ENCODE measurements at regions not wholly inside any gene's neighbourhood (a gene's known extent, or its start where the extent isn't known, plus 50 kb on each side); places are given as distances from the start of the nearest gene placed in this dataset.

DNA sequence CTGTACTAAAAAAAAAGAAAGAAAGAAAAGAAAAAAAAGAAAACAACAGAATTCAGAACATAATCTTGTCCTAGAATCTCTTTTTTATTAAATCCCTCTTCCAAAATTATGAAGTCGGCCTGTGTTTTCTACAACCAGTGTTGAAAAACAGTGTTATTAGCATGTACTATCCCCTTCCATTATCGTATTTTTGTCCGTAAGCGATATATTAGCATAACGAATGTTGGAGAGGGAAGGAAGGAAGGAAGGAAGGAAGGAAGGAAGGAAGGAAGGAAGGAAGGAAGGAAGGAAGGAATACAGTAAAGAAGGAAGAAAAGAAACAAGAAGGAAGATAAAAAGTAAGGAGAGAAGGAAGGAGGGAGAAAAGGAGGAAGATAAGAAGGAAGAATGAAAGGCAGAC lies 393.0 kb upstream of the TSHZ3 start:
- WGBS: 91% methylated on average over 5 of the region's 5 CpGs

DNA sequence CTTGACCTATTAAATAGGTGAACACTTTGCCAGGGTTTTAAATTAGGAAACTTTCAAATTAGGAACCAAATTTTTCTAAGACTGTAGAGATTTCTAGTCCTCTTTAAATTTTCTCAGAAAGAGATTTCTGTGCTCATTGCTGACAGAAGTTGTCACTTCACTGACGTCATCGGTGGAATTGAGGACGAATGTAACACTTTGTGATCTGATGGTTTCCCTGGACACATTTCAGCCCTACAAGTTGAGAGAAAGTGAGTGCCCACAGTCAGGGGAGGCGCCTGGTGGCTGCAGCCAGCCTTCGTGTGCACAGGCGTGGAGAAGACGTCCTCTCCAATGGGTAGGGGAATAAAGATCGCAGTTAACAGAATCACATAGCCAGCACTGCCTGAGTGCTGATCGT lies 396.5 kb upstream of the TSHZ3 start:
- Histone ChIP-seq H3K4me1 (replicated peaks) (no peaks in the 10 kb centered on the region), H3K36me3 (no peaks in the 10 kb centered on the region), H3K4me3 (no peak overlapping the region), H3K27ac (no peak overlapping the region), H3K27me3 (replicated peaks; ENCODE audit: insufficient read depth) (no peaks in the 10 kb centered on the region), H3K9me3 (no peaks in the 10 kb centered on the region)
- 81% methylated on average over 9 of the region's 9 CpGs for WGBS
- no peak for TF ChIP-seq POLR2AphosphoS5 (IDR thresholded peaks at IDR 0.05)
- TF ChIP-seq POLR2A (IDR thresholded peaks at IDR 0.05): no peak
- TF ChIP-seq, protein P1, sequence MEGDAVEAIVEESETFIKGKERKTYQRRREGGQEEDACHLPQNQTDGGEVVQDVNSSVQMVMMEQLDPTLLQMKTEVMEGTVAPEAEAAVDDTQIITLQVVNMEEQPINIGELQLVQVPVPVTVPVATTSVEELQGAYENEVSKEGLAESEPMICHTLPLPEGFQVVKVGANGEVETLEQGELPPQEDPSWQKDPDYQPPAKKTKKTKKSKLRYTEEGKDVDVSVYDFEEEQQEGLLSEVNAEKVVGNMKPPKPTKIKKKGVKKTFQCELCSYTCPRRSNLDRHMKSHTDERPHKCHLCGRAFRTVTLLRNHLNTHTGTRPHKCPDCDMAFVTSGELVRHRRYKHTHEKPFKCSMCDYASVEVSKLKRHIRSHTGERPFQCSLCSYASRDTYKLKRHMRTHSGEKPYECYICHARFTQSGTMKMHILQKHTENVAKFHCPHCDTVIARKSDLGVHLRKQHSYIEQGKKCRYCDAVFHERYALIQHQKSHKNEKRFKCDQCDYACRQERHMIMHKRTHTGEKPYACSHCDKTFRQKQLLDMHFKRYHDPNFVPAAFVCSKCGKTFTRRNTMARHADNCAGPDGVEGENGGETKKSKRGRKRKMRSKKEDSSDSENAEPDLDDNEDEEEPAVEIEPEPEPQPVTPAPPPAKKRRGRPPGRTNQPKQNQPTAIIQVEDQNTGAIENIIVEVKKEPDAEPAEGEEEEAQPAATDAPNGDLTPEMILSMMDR (IDR thresholded peaks at IDR 0.05): no peak
- intact Hi-C loops (cut with DNase I): no loop called here
- DNase-seq (ENCODE audit: low spot score): no peak

More for the DNA sequence above, 393.0 kb upstream of the TSHZ3 start:
- no peaks in the 10 kb centered on the region for H3K4me1 ChIP-seq (replicated peaks)
- DNase-seq (ENCODE audit: low spot score): no peak
- TF ChIP-seq, protein P1 (IDR thresholded peaks at IDR 0.05): no peak
- TF ChIP-seq POLR2A (IDR thresholded peaks at IDR 0.05) (no peak), POLR2AphosphoS5 (IDR thresholded peaks at IDR 0.05) (no peak)
- intact Hi-C loops (cut with DNase I): no loop called here
- H3K36me3 ChIP-seq: no peaks in the 10 kb centered on the region
- H3K27me3 ChIP-seq (replicated peaks; ENCODE audit: insufficient read depth): no peaks in the 10 kb centered on the region
- H3K27ac ChIP-seq: no peak overlapping the region
- no peak overlapping the region for H3K4me3 ChIP-seq
- H3K9me3 ChIP-seq: no peaks in the 10 kb centered on the region

DNA sequence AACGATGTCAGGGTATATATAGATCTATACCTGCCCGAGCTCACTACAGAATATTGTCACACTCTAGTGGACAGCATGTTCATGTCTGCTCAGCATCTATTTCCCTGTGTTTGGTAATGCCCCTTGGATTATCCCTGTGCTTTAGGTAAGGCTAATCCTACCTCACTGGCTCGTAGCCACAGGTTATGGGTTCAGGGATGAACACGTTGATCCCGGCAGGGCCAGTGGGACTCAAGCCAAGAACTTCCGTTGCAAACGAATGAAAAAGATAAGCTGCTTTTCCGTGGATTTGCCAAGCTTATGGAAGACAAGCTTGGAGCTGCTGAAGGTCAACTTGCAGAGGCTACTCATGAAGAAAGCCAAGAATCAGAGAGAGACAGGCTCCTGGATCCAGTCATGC lies 400.0 kb upstream of the TSHZ3 start:
- Histone ChIP-seq H3K27ac (no peak overlapping the region), H3K4me3 (no peak overlapping the region), H3K36me3 (no peaks in the 10 kb centered on the region), H3K4me1 (replicated peaks) (no peaks in the 10 kb centered on the region), H3K9me3 (no peaks in the 10 kb centered on the region), H3K27me3 (replicated peaks; ENCODE audit: insufficient read depth) (no peaks in the 10 kb centered on the region)
- no peak for DNase-seq (ENCODE audit: low spot score)
- TF ChIP-seq POLR2A (IDR thresholded peaks at IDR 0.05) (no peak), POLR2AphosphoS5 (IDR thresholded peaks at IDR 0.05) (no peak)
- TF ChIP-seq, protein P1 (IDR thresholded peaks at IDR 0.05): no peak
- intact Hi-C loops (cut with DNase I): no loop called here
- 58% methylated on average over 8 of the region's 8 CpGs for WGBS

DNA sequence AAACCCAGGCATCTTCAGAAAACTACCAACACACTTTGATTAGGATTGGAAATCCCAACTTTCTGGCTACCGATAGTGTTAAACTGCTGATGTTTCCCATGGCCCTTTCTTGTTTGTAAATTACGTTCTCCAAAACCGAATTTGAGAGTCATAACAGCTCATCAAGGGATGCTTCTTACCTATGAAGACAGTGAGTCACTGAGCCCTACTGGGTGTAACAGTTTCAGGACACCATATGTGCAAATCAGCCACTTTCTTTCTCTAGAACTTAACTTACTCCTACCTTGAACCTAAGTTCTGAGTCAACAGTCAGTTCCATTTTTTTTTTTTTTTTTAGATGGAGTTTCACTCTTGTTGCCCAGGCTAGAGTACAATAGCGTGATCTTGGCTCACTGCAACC lies 410.1 kb upstream of the TSHZ3 start:
- intact Hi-C loops (cut with DNase I): no loop called here
- H3K27ac ChIP-seq: no peak overlapping the region
- H3K4me3 ChIP-seq: no peak overlapping the region
- WGBS: 95% methylated on average over 4 of the region's 4 CpGs
- no peak for TF ChIP-seq POLR2AphosphoS5 (IDR thresholded peaks at IDR 0.05)
- no peak for TF ChIP-seq POLR2A (IDR thresholded peaks at IDR 0.05)
- TF ChIP-seq, protein P1 (IDR thresholded peaks at IDR 0.05): no peak
- DNase-seq (ENCODE audit: low spot score): no peak
- no peaks in the 10 kb centered on the region for H3K4me1 ChIP-seq (replicated peaks)
- no peaks in the 10 kb centered on the region for H3K9me3 ChIP-seq
- H3K36me3 ChIP-seq: no peaks in the 10 kb centered on the region
- no peaks in the 10 kb centered on the region for H3K27me3 ChIP-seq (replicated peaks; ENCODE audit: insufficient read depth)

DNA sequence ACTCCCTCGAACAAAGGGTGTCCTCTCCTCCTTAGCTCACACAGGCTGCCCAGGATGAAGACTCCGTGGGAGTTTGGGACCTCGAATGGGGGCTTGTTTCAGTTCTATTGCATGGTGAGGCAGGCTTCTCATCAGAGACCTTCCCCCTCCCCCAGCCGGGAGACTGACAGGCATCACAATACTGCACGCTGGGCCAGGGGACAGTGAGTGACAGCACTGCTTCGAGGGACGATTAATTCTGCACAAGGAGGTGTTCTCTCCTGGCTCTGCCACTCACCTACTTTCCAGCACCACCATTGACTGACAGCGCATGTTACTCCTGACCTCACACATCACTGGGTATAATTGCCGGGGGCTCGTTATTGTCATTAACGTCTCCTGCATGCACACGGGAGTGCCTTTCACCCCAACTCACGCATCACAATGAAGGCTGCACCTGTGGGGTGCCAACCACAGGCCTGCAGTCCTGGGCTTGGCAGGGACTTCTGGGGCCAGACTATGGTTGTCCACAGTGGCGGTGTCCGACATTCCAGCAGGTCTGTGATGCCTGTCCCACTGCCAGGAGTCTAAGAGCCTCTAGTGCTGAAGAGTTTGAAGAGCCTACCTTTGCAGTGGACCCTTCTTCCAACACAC lies 412.2 kb upstream of the TSHZ3 start:
- H3K4me1 ChIP-seq (replicated peaks): no peaks in the 10 kb centered on the region
- H3K27ac ChIP-seq: no peak overlapping the region
- TF ChIP-seq, protein P1 (IDR thresholded peaks at IDR 0.05): no peak
- no peak for TF ChIP-seq POLR2A (IDR thresholded peaks at IDR 0.05)
- no peak for TF ChIP-seq POLR2AphosphoS5 (IDR thresholded peaks at IDR 0.05)
- intact Hi-C loops (cut with DNase I): no loop called here
- DNase-seq (ENCODE audit: low spot score): no peak
- WGBS: 83% methylated on average over 14 of the region's 15 CpGs
- no peak overlapping the region for H3K4me3 ChIP-seq
- H3K27me3 ChIP-seq (replicated peaks; ENCODE audit: insufficient read depth): no peaks in the 10 kb centered on the region
- no peaks in the 10 kb centered on the region for H3K36me3 ChIP-seq
- no peaks in the 10 kb centered on the region for H3K9me3 ChIP-seq
